ENCODE measurements at regions not wholly inside any gene's neighbourhood (a gene's known extent, or its start where the extent isn't known, plus 50 kb on each side); places are given as distances from the start of the nearest gene placed in this dataset.

GRCh38 chr14:71314717-71315116, 407.5 kb downstream of the PCNX1 start:
- H3K79me2 ChIP-seq (ENCODE audit: control insufficient read depth, insufficient read depth, low read length, unreplicated experiment) = no peaks in the 10 kb centered on the region
- H2AFZ ChIP-seq (ENCODE audit: low read length, unreplicated experiment) = no peak overlapping the region
- H3K36me3 ChIP-seq (ENCODE audit: insufficient read depth, low read length) = no peaks in the 10 kb centered on the region
- H3K4me1 ChIP-seq (ENCODE audit: control insufficient read depth, insufficient read depth, low read length, unreplicated experiment) = no peaks in the 10 kb centered on the region
- no peak overlapping the region for H3K27ac ChIP-seq (ENCODE audit: low read depth, low read length)
- no peaks in the 10 kb centered on the region for H3K27me3 ChIP-seq (ENCODE audit: insufficient read depth, low read length)
- no peak overlapping the region for H3K4me3 ChIP-seq (ENCODE audit: low read depth, low read length)

GRCh38 chr14:71317385-71318096, 410.3 kb downstream of the PCNX1 start:
- Histone ChIP-seq H3K27ac (ENCODE audit: low read depth, low read length) (no peak overlapping the region), H3K4me1 (ENCODE audit: control insufficient read depth, insufficient read depth, low read length, unreplicated experiment) (no peaks in the 10 kb centered on the region), H3K27me3 (ENCODE audit: insufficient read depth, low read length) (no peaks in the 10 kb centered on the region), H3K79me2 (ENCODE audit: control insufficient read depth, insufficient read depth, low read length, unreplicated experiment) (peaks cover 14% of the 10 kb centered on the region), H3K36me3 (ENCODE audit: insufficient read depth, low read length) (no peaks in the 10 kb centered on the region), H3K4me3 (ENCODE audit: low read depth, low read length) (no peak overlapping the region), H2AFZ (ENCODE audit: low read length, unreplicated experiment) (peak overlapping the region; percentile 71)

GRCh38 chr14:71318097-71318459, 410.8 kb downstream of the PCNX1 start:
- H3K36me3 ChIP-seq (ENCODE audit: insufficient read depth, low read length) = no peaks in the 10 kb centered on the region
- H2AFZ ChIP-seq (ENCODE audit: low read length, unreplicated experiment) = no peak overlapping the region
- no peaks in the 10 kb centered on the region for H3K4me1 ChIP-seq (ENCODE audit: control insufficient read depth, insufficient read depth, low read length, unreplicated experiment)
- no peak overlapping the region for H3K4me3 ChIP-seq (ENCODE audit: low read depth, low read length)
- H3K27ac ChIP-seq (ENCODE audit: low read depth, low read length) = no peak overlapping the region
- H3K79me2 ChIP-seq (ENCODE audit: control insufficient read depth, insufficient read depth, low read length, unreplicated experiment) = peaks cover 19% of the 10 kb centered on the region
- no peaks in the 10 kb centered on the region for H3K27me3 ChIP-seq (ENCODE audit: insufficient read depth, low read length)

GRCh38 chr14:71319666-71320065, 412.4 kb downstream of the PCNX1 start:
- peak overlapping the region; percentile 84 for H3K4me3 ChIP-seq (ENCODE audit: low read depth, low read length)
- 0 out of 2 replicates have a peak overlapping the region, but pooled peaks have one; percentile 0 for H3K27ac ChIP-seq (ENCODE audit: low read depth, low read length)
- H3K27me3 ChIP-seq (ENCODE audit: insufficient read depth, low read length) = no peaks in the 10 kb centered on the region
- peak overlapping the region; percentile 55 for H2AFZ ChIP-seq (ENCODE audit: low read length, unreplicated experiment)
- peaks cover 35% of the 10 kb centered on the region for H3K79me2 ChIP-seq (ENCODE audit: control insufficient read depth, insufficient read depth, low read length, unreplicated experiment)
- peaks cover 12% of the 10 kb centered on the region for H3K4me1 ChIP-seq (ENCODE audit: control insufficient read depth, insufficient read depth, low read length, unreplicated experiment)
- H3K36me3 ChIP-seq (ENCODE audit: insufficient read depth, low read length) = no peaks in the 10 kb centered on the region

GRCh38 chr14:71320107-71320733, 413.0 kb downstream of the PCNX1 start, which contains the start of gene SIPA1L1:
Gene SIPA1L1, plus strand, starts transcription at chr14:71320476.
- Histone ChIP-seq H3K27ac (ENCODE audit: low read depth, low read length) (peak within 1 kb of the TSS; percentile 81), H3K4me3 (ENCODE audit: low read depth, low read length) (peak within 1 kb of the TSS; percentile 84), H3K79me2 (ENCODE audit: control insufficient read depth, insufficient read depth, low read length, unreplicated experiment) (peaks cover 40% of the 10 kb centered on the region), H3K4me1 (ENCODE audit: control insufficient read depth, insufficient read depth, low read length, unreplicated experiment) (peaks cover 15% of the 10 kb centered on the region), H3K36me3 (ENCODE audit: insufficient read depth, low read length) (no peaks in the 10 kb centered on the region), H2AFZ (ENCODE audit: low read length, unreplicated experiment) (peak within 1 kb of the TSS; percentile 72), H3K27me3 (ENCODE audit: insufficient read depth, low read length) (no peaks in the 10 kb centered on the region)

GRCh38 chr14:71320734-71321573, 413.7 kb downstream of the PCNX1 start:
- Histone ChIP-seq H3K79me2 (ENCODE audit: control insufficient read depth, insufficient read depth, low read length, unreplicated experiment) (peaks cover 48% of the 10 kb centered on the region), H3K4me3 (ENCODE audit: low read depth, low read length) (peak overlapping the region; percentile 84), H3K27me3 (ENCODE audit: insufficient read depth, low read length) (no peaks in the 10 kb centered on the region), H3K36me3 (ENCODE audit: insufficient read depth, low read length) (no peaks in the 10 kb centered on the region), H2AFZ (ENCODE audit: low read length, unreplicated experiment) (peak overlapping the region; percentile 72), H3K27ac (ENCODE audit: low read depth, low read length) (peak overlapping the region; percentile 81), H3K4me1 (ENCODE audit: control insufficient read depth, insufficient read depth, low read length, unreplicated experiment) (peaks cover 15% of the 10 kb centered on the region)

GRCh38 chr14:71321574-71322315, 414.5 kb downstream of the PCNX1 start:
- Histone ChIP-seq H3K27ac (ENCODE audit: low read depth, low read length) (peak overlapping the region; percentile 81), H3K27me3 (ENCODE audit: insufficient read depth, low read length) (no peaks in the 10 kb centered on the region), H3K4me3 (ENCODE audit: low read depth, low read length) (peak overlapping the region; percentile 84), H3K79me2 (ENCODE audit: control insufficient read depth, insufficient read depth, low read length, unreplicated experiment) (peaks cover 51% of the 10 kb centered on the region), H3K36me3 (ENCODE audit: insufficient read depth, low read length) (no peaks in the 10 kb centered on the region), H3K4me1 (ENCODE audit: control insufficient read depth, insufficient read depth, low read length, unreplicated experiment) (peaks cover 15% of the 10 kb centered on the region), H2AFZ (ENCODE audit: low read length, unreplicated experiment) (peak overlapping the region; percentile 72)

- H3K27ac ChIP-seq (ENCODE audit: low read depth, low read length) = peak overlapping the region; percentile 81
- peak overlapping the region; percentile 84 for H3K4me3 ChIP-seq (ENCODE audit: low read depth, low read length)
- peaks cover 59% of the 10 kb centered on the region for H3K79me2 ChIP-seq (ENCODE audit: control insufficient read depth, insufficient read depth, low read length, unreplicated experiment)
- H3K4me1 ChIP-seq (ENCODE audit: control insufficient read depth, insufficient read depth, low read length, unreplicated experiment) = peaks cover 18% of the 10 kb centered on the region
- H3K36me3 ChIP-seq (ENCODE audit: insufficient read depth, low read length) = no peaks in the 10 kb centered on the region
- H3K27me3 ChIP-seq (ENCODE audit: insufficient read depth, low read length) = no peaks in the 10 kb centered on the region
- H2AFZ ChIP-seq (ENCODE audit: low read length, unreplicated experiment) = no peak overlapping the region
Observed at GRCh38 chr14:71322655-71323250, 415.5 kb downstream of the PCNX1 start.

- Histone ChIP-seq H3K27me3 (ENCODE audit: insufficient read depth, low read length) (no peaks in the 10 kb centered on the region), H3K27ac (ENCODE audit: low read depth, low read length) (no peak overlapping the region), H3K79me2 (ENCODE audit: control insufficient read depth, insufficient read depth, low read length, unreplicated experiment) (peaks cover 79% of the 10 kb centered on the region), H2AFZ (ENCODE audit: low read length, unreplicated experiment) (no peak overlapping the region), H3K36me3 (ENCODE audit: insufficient read depth, low read length) (no peaks in the 10 kb centered on the region), H3K4me3 (ENCODE audit: low read depth, low read length) (0 out of 2 replicates have a peak overlapping the region, but pooled peaks have one; percentile 21), H3K4me1 (ENCODE audit: control insufficient read depth, insufficient read depth, low read length, unreplicated experiment) (peaks cover 23% of the 10 kb centered on the region)
Observed at GRCh38 chr14:71324767-71325272, 417.6 kb downstream of the PCNX1 start.

Measured in ACC112 (cell line).